HepG2 (cell line): ENCODE measurements at regions not wholly inside any gene's neighbourhood (a gene's known extent, or its start where the extent isn't known, plus 50 kb on each side); places are given as distances from the start of the nearest gene placed in this dataset.

Experiments
- ATAC-seq: fragments of 200-7000 bp; cut with Tn5 transposase; 3 replicates; pipeline ENCODE4 v1.9.1; 2020; ENCODE audit warnings: mild to moderate bottlenecking, moderate library complexity
- BruUV-seq: library from RNA; stranded (reverse); fragments of 400-500 nt; replicated peaks from 2 replicates; lab custom pipeline; 2021; lab: Mats Ljungman, UMichigan
- CTCF ChIA-PET: fragments of 300-600 bp; formaldehyde crosslinking; extraction: SDS; loops from one replicate; lab custom pipeline; 2021; ENCODE audit warnings: low total read pairs, inconsistent platforms, low intra/inter-chr PET ratio; lab: Yijun Ruan, JAX
- POLR2A ChIA-PET: fragments of 350-600 bp; sonication (Branson Sonifier 250); formaldehyde crosslinking; loops from one replicate; lab custom pipeline; 2020; ENCODE audit warnings: antibody characterized with exemption, inconsistent platforms; lab: Yijun Ruan, JAX
- DNase-seq: peaks from one replicate; pipeline ENCODE4 v3.0.0-alpha.2; 2015; ENCODE audit warnings: low spot score
- FAIRE-seq: peaks from 3 replicates; lab custom pipeline; 2011; peaks lifted over from hg19 to GRCh38; lab: Jason Lieb, UNC
- H2AFZ ChIP-seq: one replicate; pipeline ENCODE4 v1.6.1; 2011; ENCODE audit warnings: low read length, inconsistent platforms
- H3K27ac ChIP-seq: fragments of 300-600 bp; 3 replicates; pipeline ENCODE4 v1.8.0; 2011; ENCODE audit warnings: mixed run types, mild to moderate bottlenecking, mixed read lengths, low read length, inconsistent platforms; ENCODE audit not compliant: insufficient read depth; ENCODE audit errors: extremely low read length
- H3K27me3 ChIP-seq, 2 experiments: fragments of 200-600 bp in 1 of 2; 2 replicates in 1 of 2; 3 replicates in 1 of 2; pipeline versions ENCODE4 v1.6.0 to v1.8.0; 2011; ENCODE audit warnings: low read length in 2 of 2, mild to moderate bottlenecking in 2 of 2, moderate library complexity in 2 of 2, inconsistent platforms in 1 of 2; ENCODE audit not compliant: insufficient read depth in 2 of 2, control insufficient read depth in 1 of 2
- H3K36me3 ChIP-seq, 2 experiments: fragments of 200-600 bp in 1 of 2; replicated peaks in 1 of 2; 2 replicates in 1 of 2; 3 replicates in 1 of 2; pipeline versions ENCODE4 v1.5.1 to v1.8.0; 2011; ENCODE audit warnings: low read length in 2 of 2, inconsistent platforms in 1 of 2; ENCODE audit not compliant: insufficient read depth in 2 of 2, control insufficient read depth in 1 of 2
- H3K4me1 ChIP-seq: 2 replicates; pipeline ENCODE4 v1.5.1; 2012; ENCODE audit warnings: low read length, inconsistent platforms; ENCODE audit not compliant: insufficient read depth
- H3K4me2 ChIP-seq: 2 replicates; pipeline ENCODE4 v1.6.0; 2011; ENCODE audit warnings: low read depth, low read length, inconsistent platforms
- H3K4me3 ChIP-seq, 3 experiments: fragments of 200-600 bp in 1 of 3; sonication (generic), shearing (Covaris generic) in 1 of 3; replicated peaks in 1 of 3; 2 replicates each; pipeline ENCODE4 v1.5.1; 2011 to 2016; ENCODE audit warnings: low read length in 3 of 3, inconsistent platforms in 2 of 3, low read depth in 2 of 3, mild to moderate bottlenecking in 2 of 3, control low read depth in 1 of 3, mixed read lengths in 1 of 3; ENCODE audit not compliant: insufficient read depth in 1 of 3
- H3K79me2 ChIP-seq: one replicate; pipeline ENCODE4 v1.6.1; 2011; ENCODE audit warnings: low read length, inconsistent platforms; ENCODE audit not compliant: insufficient read depth
- H3K9ac ChIP-seq: 2 replicates; pipeline ENCODE4 v1.6.0; 2011; ENCODE audit warnings: mild to moderate bottlenecking, low read depth, low read length, inconsistent platforms; ENCODE audit not compliant: insufficient read depth
- H3K9me3 ChIP-seq: 2 replicates; pipeline ENCODE4 v1.5.1; 2012; ENCODE audit warnings: mild to moderate bottlenecking, low read length
- H4K20me1 ChIP-seq: 2 replicates; pipeline ENCODE4 v1.6.0; 2011; ENCODE audit warnings: inconsistent platforms, mild to moderate bottlenecking, low read length, moderate library complexity; ENCODE audit not compliant: insufficient read depth
- ARNTL ChIP-seq: sonication (generic); formaldehyde crosslinking; IDR thresholded peaks from 2 replicates; pipeline ENCODE4 v1.4.0; 2020; ENCODE audit warnings: mild to moderate bottlenecking, missing genetic modification reagents
- HDAC1 ChIP-seq: sonication (generic); formaldehyde crosslinking; IDR thresholded peaks from 2 replicates; pipeline ENCODE4 v1.5.1; 2020; ENCODE audit warnings: mild to moderate bottlenecking, missing genetic modification reagents
- HNRNPK ChIP-seq: fragments of 200-400 bp; formaldehyde crosslinking; IDR thresholded peaks from 2 replicates; pipeline ENCODE4 v1.6.1; 2018; ENCODE audit warnings: low read length, low read depth, moderate library complexity, mild to moderate bottlenecking; ENCODE audit not compliant: poor library complexity, severe bottlenecking
- HOXA7 ChIP-seq: sonication (generic); formaldehyde crosslinking; IDR thresholded peaks from 2 replicates; pipeline ENCODE4 v1.8.1; 2022; ENCODE audit warnings: mild to moderate bottlenecking, missing genetic modification reagents, moderate library complexity
- MAFG ChIP-seq: sonication (generic); formaldehyde crosslinking; IDR thresholded peaks from 2 replicates; pipeline ENCODE4 v1.5.1; 2020; ENCODE audit warnings: mild to moderate bottlenecking, missing genetic modification reagents
- PHF8 ChIP-seq: sonication (generic); formaldehyde crosslinking; IDR thresholded peaks from 2 replicates; pipeline ENCODE4 v1.5.0; 2020; ENCODE audit warnings: missing genetic modification reagents
- TFDP1 ChIP-seq: IDR thresholded peaks from 2 replicates; pipeline ENCODE4 v1.6.1; 2016; ENCODE audit warnings: missing compliant biosample characterization, missing genetic modification reagents, borderline replicate concordance
- TGIF2 ChIP-seq: IDR thresholded peaks from 2 replicates; pipeline ENCODE4 v1.6.1; 2016; ENCODE audit warnings: control low read depth, missing compliant biosample characterization
- THAP9 ChIP-seq: sonication (generic); formaldehyde crosslinking; IDR thresholded peaks from 2 replicates; pipeline ENCODE4; 2020; ENCODE audit warnings: missing genetic modification reagents, mild to moderate bottlenecking, borderline replicate concordance
- TRIM22 ChIP-seq: fragments of 450-650 bp; IDR thresholded peaks from 2 replicates; pipeline ENCODE4 v1.6.1; 2017
- ZNF576 ChIP-seq: sonication (generic); formaldehyde crosslinking; IDR thresholded peaks from 2 replicates; pipeline ENCODE4 v1.4.0; 2020; ENCODE audit warnings: mild to moderate bottlenecking, missing genetic modification reagents
- ZNF841 ChIP-seq: sonication (generic); formaldehyde crosslinking; IDR thresholded peaks from 2 replicates; pipeline ENCODE4 v1.8.1; 2023; ENCODE audit warnings: missing genetic modification reagents, borderline replicate concordance
- WGBS: methylation state at CpG from one replicate; pipeline ENCODE4 v1.1.6; 2017; ENCODE audit warnings: low lambda C conversion rate; 5-methylcytosine and 5-hydroxymethylcytosine counted together
- in situ Hi-C: cut with HindIII; loops from 2 replicates; pipeline ENCODE4 v1.10.0; 2017; ENCODE audit warnings: low pct_unique_long_range_greater_than_20kb; ENCODE audit not compliant: extremely low pct_ligation_motif_present
- intact Hi-C: fragments of 100-400 bp; cut with micrococcal nuclease; formaldehyde crosslinking; loops from one replicate; pipeline ENCODE4 v1.10.0; 2022; ENCODE audit not compliant: unreplicated experiment

GRCh38 chr17:36687736-36688135 is 86.4 kb downstream of the MRM1 start:
- Histone ChIP-seq H3K27me3 (peaks cover 1 to 46% of the 10 kb centered on the region in 2 experiments; a peak in 3 of 5 replicates), H3K4me1 (no peaks in the 10 kb centered on the region), H2AFZ (no peak overlapping the region), H3K27ac (no peak overlapping the region), H3K36me3 (no peaks in the 10 kb centered on the region), H3K9ac (no peak overlapping the region), H3K9me3 (no peaks in the 10 kb centered on the region), H3K4me2 (no peak overlapping the region), H3K79me2 (no peaks in the 10 kb centered on the region), H4K20me1 (no peaks in the 10 kb centered on the region), H3K4me3 (no peak overlapping the region)
- ChIA-PET CTCF (no interaction called here), POLR2A (no interaction called here)
- DNase-seq (no peak), FAIRE-seq (no peak), ATAC-seq (no peak)
- BruUV-seq, result no TSS peak
- in situ Hi-C loops, result no loop called here
- intact Hi-C loops, result no loop called here
- WGBS, result 4% methylated on average over 3 of the region's 5 CpGs
- TF ChIP-seq TFDP1 (CRISPR knock-in tag) (no peak), HDAC1 (CRISPR knock-in tag) (no peak), ARNTL (no peak), HOXA7 (CRISPR knock-in tag) (no peak), MAFG (CRISPR knock-in tag) (no peak), ZNF576 (CRISPR knock-in tag) (no peak), ZNF841 (CRISPR knock-in tag) (no peak), PHF8 (CRISPR knock-in tag) (no peak), TGIF2 (no peak), HNRNPK (no peak), THAP9 (CRISPR knock-in tag) (no peak), TRIM22 (no peak)
